Neural cell (in vitro differentiated cells): ENCODE measurements at regions not wholly inside any gene's neighbourhood (a gene's known extent, or its start where the extent isn't known, plus 50 kb on each side); places are given as distances from the start of the nearest gene placed in this dataset.

Experiments used
- H2AFZ ChIP-seq: fragments of 200-600, 300-800 bp; sonication (generic), shearing (Covaris generic); 2 replicates; pipeline ENCODE4 v1.6.0; 2014; ENCODE audit warnings: low read depth, mild to moderate bottlenecking, antibody characterized with exemption, low read length, moderate library complexity
- H3F3A ChIP-seq: fragments of 200-600 bp; shearing (Covaris generic); 2 replicates; pipeline ENCODE4 v1.6.1; 2016; ENCODE audit warnings: mild to moderate bottlenecking, moderate library complexity, mixed read lengths, antibody characterized with exemption, low read length; ENCODE audit not compliant: insufficient read depth, poor library complexity, severe bottlenecking
- H3K27ac ChIP-seq: fragments of 200-600, 300-800 bp; sonication (generic), shearing (Covaris generic); 2 replicates; pipeline ENCODE4 v1.5.1; 2014; ENCODE audit warnings: mild to moderate bottlenecking, low read length, moderate library complexity
- H3K27me3 ChIP-seq: fragments of 300-800, 200-600 bp; sonication (generic), shearing (Covaris generic); 2 replicates; pipeline ENCODE4 v1.6.0; 2014; ENCODE audit warnings: mild to moderate bottlenecking, low read depth, low read length, moderate library complexity; ENCODE audit not compliant: insufficient read depth
- H3K36me3 ChIP-seq: fragments of 300-800, 200-600 bp; sonication (generic), shearing (Covaris generic); 2 replicates; pipeline ENCODE4 v1.5.1; 2014; ENCODE audit warnings: mild to moderate bottlenecking, antibody characterized with exemption, low read length, moderate library complexity; ENCODE audit not compliant: insufficient read depth
- H3K4me2 ChIP-seq: fragments of 300-800, 200-600 bp; sonication (generic), shearing (Covaris generic); 2 replicates; pipeline ENCODE4 v1.6.0; 2014; ENCODE audit warnings: mild to moderate bottlenecking, low read length
- H3K4me3 ChIP-seq: fragments of 300-800, 200-600 bp; sonication (generic), shearing (Covaris generic); 2 replicates; pipeline ENCODE4 v1.5.1; 2014; ENCODE audit warnings: mild to moderate bottlenecking, low read length, moderate library complexity
- H3K79me2 ChIP-seq: fragments of 200-600 bp; shearing (Covaris generic); replicated peaks from 2 replicates; pipeline ENCODE4 v1.6.0; 2014; ENCODE audit warnings: mild to moderate bottlenecking, low read length, moderate library complexity; ENCODE audit not compliant: insufficient read depth
- H3K9ac ChIP-seq: fragments of 300-800, 200-600 bp; sonication (generic), shearing (Covaris generic); 2 replicates; pipeline ENCODE4 v1.6.1; 2016; ENCODE audit warnings: mild to moderate bottlenecking, low read length, mixed read lengths
- H3K9me2 ChIP-seq: fragments of 200-600 bp; shearing (Covaris generic); 2 replicates; pipeline ENCODE4 v1.6.1; 2016; ENCODE audit warnings: mild to moderate bottlenecking, low read length, mixed read lengths; ENCODE audit not compliant: insufficient read depth
- H3K9me3 ChIP-seq: fragments of 200-600, 300-800 bp; sonication (generic), shearing (Covaris generic); 2 replicates; pipeline ENCODE4 v1.6.1; 2016; ENCODE audit warnings: mild to moderate bottlenecking, mixed run types, low read length, moderate library complexity, mixed read lengths
- H4K20me1 ChIP-seq: fragments of 200-600 bp; shearing (Covaris generic); 2 replicates; pipeline ENCODE4 v1.6.1; 2016; ENCODE audit warnings: mild to moderate bottlenecking, mixed run types; ENCODE audit not compliant: insufficient read depth
- CTCF ChIP-seq: fragments of 450-650 bp; IDR thresholded peaks from 2 replicates; pipeline ENCODE4 v1.5.1; 2014; ENCODE audit warnings: antibody characterized with exemption, mild to moderate bottlenecking, moderate library complexity; ENCODE audit not compliant: poor library complexity, severe bottlenecking
- EP300 ChIP-seq: fragments of 450-650 bp; conservative IDR thresholded peaks from 2 replicates; pipeline ENCODE4 v1.6.1; 2014; ENCODE audit warnings: antibody characterized with exemption, mild to moderate bottlenecking, moderate library complexity; ENCODE audit not compliant: poor library complexity, severe bottlenecking
- EZH2 ChIP-seq: fragments of 200-600, 300-800 bp; shearing (Covaris generic), sonication (generic); IDR thresholded peaks from 2 replicates; pipeline ENCODE4 v1.6.1; 2014; ENCODE audit warnings: antibody characterized with exemption, low read length, borderline replicate concordance, mild to moderate bottlenecking; ENCODE audit not compliant: insufficient read depth, poor library complexity, severe bottlenecking
- MXI1 ChIP-seq: fragments of 450-650 bp; conservative IDR thresholded peaks from 2 replicates; pipeline ENCODE4 v1.6.1; 2014; ENCODE audit warnings: antibody characterized with exemption, mild to moderate bottlenecking; ENCODE audit not compliant: poor library complexity, severe bottlenecking
- POLR2AphosphoS5 ChIP-seq: IDR thresholded peaks from 2 replicates; pipeline ENCODE4 v1.6.1; 2012
- RAD21 ChIP-seq: fragments of 450-650 bp; conservative IDR thresholded peaks from 2 replicates; pipeline ENCODE4 v1.6.1; 2014; ENCODE audit warnings: antibody characterized with exemption, mild to moderate bottlenecking, moderate library complexity
- REST ChIP-seq: IDR thresholded peaks from 2 replicates; pipeline ENCODE4 v1.6.1; 2012; ENCODE audit warnings: borderline replicate concordance
- SMC3 ChIP-seq: fragments of 450-650 bp; conservative IDR thresholded peaks from 2 replicates; pipeline ENCODE4 v1.6.1; 2014; ENCODE audit warnings: antibody characterized with exemption, mild to moderate bottlenecking, moderate library complexity; ENCODE audit not compliant: poor library complexity
- TAF1 ChIP-seq: IDR thresholded peaks from 2 replicates; pipeline ENCODE4 v1.6.1; 2012; ENCODE audit warnings: low read depth

GRCh38 chr6:113662688-113663333 is 194.3 kb upstream of the MARCKS start:
- no peaks in the 10 kb centered on the region for H4K20me1 ChIP-seq
- TF ChIP-seq CTCF (no peak), EP300 (no peak), SMC3 (no peak), REST (no peak), RAD21 (no peak), EZH2 (no peak), MXI1 (no peak), TAF1 (no peak), POLR2AphosphoS5 (no peak)
- no peaks in the 10 kb centered on the region for H3K79me2 ChIP-seq
- no peak overlapping the region for H3K9ac ChIP-seq
- H3K9me2 ChIP-seq, result no peaks in the 10 kb centered on the region
- H3K4me2 ChIP-seq, result no peak overlapping the region
- no peak overlapping the region for H2AFZ ChIP-seq
- no peaks in the 10 kb centered on the region for H3K36me3 ChIP-seq
- no peaks in the 10 kb centered on the region for H3K27me3 ChIP-seq
- no peak overlapping the region for H3K27ac ChIP-seq
- no peak overlapping the region for H3K4me3 ChIP-seq
- no peaks in the 10 kb centered on the region for H3K9me3 ChIP-seq
- H3F3A ChIP-seq, result no peaks in the 10 kb centered on the region

- TF ChIP-seq SMC3, result no peak
- TF ChIP-seq EP300, result no peak
- no peak for TF ChIP-seq CTCF
- TF ChIP-seq TAF1, result no peak
- no peak for TF ChIP-seq REST
- no peak for TF ChIP-seq MXI1
- TF ChIP-seq EZH2, result no peak
- TF ChIP-seq POLR2AphosphoS5, result no peak
- TF ChIP-seq RAD21, result no peak
- Histone ChIP-seq H3K27me3 (no peaks in the 10 kb centered on the region), H3K4me3 (no peak overlapping the region), H3K36me3 (no peaks in the 10 kb centered on the region), H3K4me2 (no peak overlapping the region), H4K20me1 (no peaks in the 10 kb centered on the region), H3K9me2 (no peaks in the 10 kb centered on the region), H3K9ac (no peak overlapping the region), H3K79me2 (no peaks in the 10 kb centered on the region), H3K27ac (no peak overlapping the region), H3F3A (no peaks in the 10 kb centered on the region), H3K9me3 (no peaks in the 10 kb centered on the region), H2AFZ (no peak overlapping the region)
These were observed 192.2 kb upstream of the MARCKS start for GRCh38 chr6:113664909-113665308.
